ENCODE measurements at regions not wholly inside any gene's neighbourhood (a gene's known extent, or its start where the extent isn't known, plus 50 kb on each side); places are given as distances from the start of the nearest gene placed in this dataset.

DNA sequence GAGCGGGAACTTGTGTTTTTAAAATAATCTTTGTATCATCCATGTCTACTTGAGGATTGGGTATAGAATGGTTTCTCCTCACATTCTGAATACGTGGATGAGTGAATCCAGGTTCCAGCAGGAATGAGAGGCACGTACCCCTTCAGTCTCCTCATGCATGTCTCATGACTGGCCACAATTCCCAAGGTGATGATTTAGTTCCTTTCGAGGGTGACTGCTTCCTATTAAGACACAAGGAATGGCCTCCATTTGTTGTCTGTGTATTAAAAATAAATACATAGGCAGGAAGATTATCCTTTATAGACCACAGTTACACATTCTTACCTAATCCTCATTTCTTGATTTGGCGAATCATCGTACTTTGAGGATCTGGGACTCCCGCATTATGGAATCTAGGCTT, 217.0 kb upstream of the LRIG1 start:
- TF ChIP-seq YY1 (IDR thresholded peaks at IDR 0.05; ENCODE audit: insufficient read depth, insufficient read length) (no peak), ZNF274 (IDR thresholded peaks at IDR 0.05; ENCODE audit: low read depth, low read length) (no peak), SUZ12 (IDR thresholded peaks at IDR 0.05; ENCODE audit: extremely low read depth, insufficient read depth, insufficient read length) (no peak)
